Activated naive CD8-positive, alpha-beta T cell treated with anti-CD3 and anti-CD28 coated beads, Interleukin-2, amount 50 U/mL, for 16 hours (primary cell): ENCODE measurements at regions not wholly inside any gene's neighbourhood (a gene's known extent, or its start where the extent isn't known, plus 50 kb on each side); places are given as distances from the start of the nearest gene placed in this dataset.

Experiments
- DNase-seq: peaks from one replicate; pipeline ENCODE4 v3.0.0-alpha.2; 2020; ENCODE audit warnings: low read depth, low spot score

- DNase-seq = no peak
Observed at GRCh38 chr10:130817046-130817624, 494.4 kb downstream of the TCERG1L start.

- no peak for DNase-seq
Observed at GRCh38 chr10:130817674-130818073, 493.8 kb downstream of the TCERG1L start.

GRCh38 chr10:130820880-130821482, 490.5 kb downstream of the TCERG1L start:
- DNase-seq = no peak

GRCh38 chr10:130824230-130825014, 487.1 kb downstream of the TCERG1L start:
- no peak for DNase-seq

GRCh38 chr10:130833596-130833995, 477.9 kb downstream of the TCERG1L start:
- DNase-seq = no peak

GRCh38 chr10:130834170-130834569, 477.4 kb downstream of the TCERG1L start:
- DNase-seq = no peak

- no peak for DNase-seq
Observed at GRCh38 chr10:130834573-130834972, 476.9 kb downstream of the TCERG1L start.

- no peak for DNase-seq
Observed at GRCh38 chr10:130835068-130835467, 476.5 kb downstream of the TCERG1L start.

- no peak for DNase-seq
Observed at GRCh38 chr10:130836344-130836743, 475.2 kb downstream of the TCERG1L start.

GRCh38 chr10:130843051-130843653, 468.4 kb downstream of the TCERG1L start:
- DNase-seq = no peak

GRCh38 chr10:130844310-130844709, 467.2 kb downstream of the TCERG1L start:
- no peak for DNase-seq

- no peak for DNase-seq
Observed at GRCh38 chr10:130847170-130847569, 464.4 kb downstream of the TCERG1L start.

- no peak for DNase-seq
Observed at GRCh38 chr10:130848855-130849254, 462.7 kb downstream of the TCERG1L start.

GRCh38 chr10:130854151-130854550, 457.4 kb downstream of the TCERG1L start:
- DNase-seq = no peak

GRCh38 chr10:130857631-130858295, 453.8 kb downstream of the TCERG1L start:
- DNase-seq = no peak

GRCh38 chr10:130858626-130859025, 452.9 kb downstream of the TCERG1L start:
- DNase-seq = no peak

GRCh38 chr10:130859427-130859826, 452.1 kb downstream of the TCERG1L start:
- no peak for DNase-seq

GRCh38 chr10:130862122-130862521, 449.4 kb downstream of the TCERG1L start:
- DNase-seq = no peak

- no peak for DNase-seq
Observed at GRCh38 chr10:130862626-130863025, 448.9 kb downstream of the TCERG1L start.

- no peak for DNase-seq
Observed at GRCh38 chr10:130863044-130863443, 448.5 kb downstream of the TCERG1L start.

GRCh38 chr10:130864961-130865818, 446.3 kb downstream of the TCERG1L start:
- DNase-seq = no peak
